ENCODE measurements at regions not wholly inside any gene's neighbourhood (a gene's known extent, or its start where the extent isn't known, plus 50 kb on each side); places are given as distances from the start of the nearest gene placed in this dataset.
"Not testable (repeated sequence)": the region's sequence is repeated elsewhere in the genome, so short reads cannot be mapped to it uniquely, and the experiment has no call there.

DNA sequence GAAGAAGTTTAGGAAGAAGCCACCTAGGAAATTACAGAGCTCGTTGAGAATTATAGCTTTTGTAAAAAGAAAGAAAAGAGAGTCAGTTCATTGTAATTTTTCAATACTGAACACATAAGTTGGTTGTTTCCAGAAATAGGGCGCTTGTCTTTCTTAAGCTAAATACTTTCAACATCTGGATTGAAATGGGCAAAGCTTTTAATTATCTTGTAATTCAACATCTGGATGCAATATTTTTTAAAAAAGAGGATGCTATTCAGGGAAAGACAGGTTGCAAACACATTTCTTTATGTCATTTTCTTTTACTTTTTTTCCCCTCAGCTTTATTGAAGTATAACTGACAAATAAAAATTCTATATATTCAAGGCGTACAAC, 100.7 kb upstream of the TRPC7 start:
- DNase-seq (ENCODE audit: low spot score), result no peak

DNA sequence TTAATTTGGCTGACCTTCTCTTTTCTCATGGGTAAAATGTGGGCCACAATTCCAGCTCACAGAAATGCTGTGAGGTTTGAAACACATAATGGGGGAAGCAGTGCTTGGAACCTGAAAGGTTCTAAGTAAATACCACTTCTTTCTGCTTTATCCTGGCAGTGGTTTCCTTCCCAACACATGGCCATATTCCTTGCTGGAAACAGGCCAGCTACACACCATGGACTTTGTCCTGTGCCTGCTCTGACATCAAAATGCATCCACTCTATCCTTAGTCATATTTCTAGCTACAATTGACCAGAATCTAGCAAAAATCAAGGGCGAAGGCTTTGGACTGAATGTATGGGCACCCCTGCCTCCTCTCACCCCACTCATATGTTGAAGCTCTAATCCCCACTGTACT, 93.1 kb upstream of the TRPC7 start:
- no peak for DNase-seq (ENCODE audit: low spot score)

DNA sequence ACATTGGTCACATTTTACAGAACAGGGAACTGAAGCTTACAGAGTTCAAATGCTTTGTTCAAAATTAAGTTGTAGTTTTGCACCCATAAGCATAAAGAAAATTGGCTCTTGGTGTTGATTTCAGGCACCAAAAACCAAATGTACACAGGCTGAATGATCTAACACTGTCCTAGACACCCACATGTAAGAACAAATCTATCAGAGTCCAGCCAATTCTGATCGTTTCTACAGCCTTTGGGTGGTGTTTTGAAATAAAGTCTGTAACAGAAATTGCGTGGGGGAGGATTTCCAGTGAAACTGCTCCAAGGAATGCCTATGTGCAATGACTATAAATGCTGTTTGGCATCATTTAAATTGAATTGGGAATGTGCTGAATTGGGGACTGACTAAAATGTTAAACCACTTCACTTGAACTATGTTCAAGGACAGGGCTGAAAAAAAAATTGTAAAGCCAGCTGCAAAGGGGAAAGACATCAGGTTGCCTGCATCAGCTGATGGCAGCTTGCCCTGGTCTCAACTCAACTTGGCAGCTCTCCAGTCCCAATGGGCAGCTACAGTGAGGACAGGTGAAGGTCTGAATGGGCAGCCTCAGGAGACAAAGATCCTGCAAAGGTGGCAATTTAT, 92.2 kb upstream of the TRPC7 start:
- DNase-seq (ENCODE audit: low spot score), result no peak

DNA sequence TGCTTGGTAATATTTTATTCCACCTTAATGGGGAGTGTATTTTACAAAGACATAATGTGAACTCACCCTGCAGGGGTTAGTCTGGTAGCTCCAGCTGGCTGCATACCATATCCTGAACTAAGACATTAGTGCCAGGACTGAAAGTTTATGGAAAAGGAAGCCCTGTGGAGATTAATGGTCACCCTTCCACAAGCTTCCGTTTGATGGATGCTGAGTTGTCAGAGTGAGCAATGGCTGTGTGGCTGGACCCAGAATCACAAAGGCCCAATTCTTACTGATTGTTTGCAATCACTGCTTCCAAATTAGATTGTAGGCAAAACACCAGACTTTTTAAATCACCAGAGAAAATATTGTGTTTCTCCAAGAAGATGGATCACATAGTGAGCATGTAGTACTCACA, 90.1 kb upstream of the TRPC7 start:
- no peak for DNase-seq (ENCODE audit: low spot score)

DNA sequence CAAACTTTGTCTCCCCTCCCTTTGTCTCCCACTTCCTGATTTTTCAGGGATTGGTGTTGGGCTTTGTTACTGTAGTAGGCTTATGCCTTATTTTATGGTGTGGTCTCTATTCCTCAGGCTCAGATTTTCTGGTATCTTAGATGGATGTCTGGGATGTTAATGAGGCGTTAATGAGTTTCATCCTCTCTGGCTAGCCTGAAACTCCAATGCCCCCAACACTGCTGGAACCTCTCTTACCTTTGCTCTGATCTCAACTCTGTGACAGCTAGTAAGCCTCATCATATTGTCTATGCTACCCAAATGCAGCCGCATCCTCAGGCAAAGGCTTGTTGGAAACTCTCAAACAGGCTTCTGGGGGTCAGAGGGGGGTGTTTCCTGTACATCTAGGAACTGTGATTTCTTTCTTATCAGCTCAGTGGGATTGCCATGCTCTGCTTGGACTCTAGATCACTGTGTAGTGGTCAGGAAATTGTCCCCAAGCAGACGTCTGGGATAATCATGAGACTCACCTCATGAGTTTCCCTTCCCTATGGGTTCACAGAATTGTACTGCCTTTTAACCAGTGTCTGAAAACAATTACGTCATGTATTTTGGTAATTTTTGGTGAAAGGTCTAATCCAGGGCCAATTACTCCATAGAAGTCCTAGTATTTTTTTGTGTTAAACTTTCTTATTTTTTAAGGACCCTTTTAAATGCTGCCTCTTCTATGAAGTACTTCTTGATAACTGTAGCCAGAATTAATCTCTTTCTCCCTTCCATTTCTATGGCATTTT, 88.8 kb upstream of the TRPC7 start:
- DNase-seq (ENCODE audit: low spot score), result no peak

DNA sequence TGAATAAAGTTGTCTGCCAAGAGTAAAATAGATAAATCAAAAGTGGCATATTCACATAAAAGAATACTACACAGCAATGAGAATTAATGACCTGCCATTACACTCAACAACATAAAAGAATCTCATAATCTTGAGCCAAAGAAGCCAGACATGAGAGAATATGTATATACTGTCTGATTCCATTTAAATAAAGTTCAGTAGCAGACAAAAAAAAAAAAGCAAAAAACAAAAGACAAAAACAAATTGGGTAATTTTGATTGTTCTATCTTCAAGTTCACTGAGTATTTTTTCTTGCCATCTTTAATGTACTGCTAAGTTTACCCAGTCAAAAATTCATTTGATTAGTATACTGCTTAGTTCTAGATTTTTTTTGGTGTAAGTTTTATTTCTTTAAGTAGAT, 87.9 kb upstream of the TRPC7 start:
- DNase-seq (ENCODE audit: low spot score), result no peak

DNA sequence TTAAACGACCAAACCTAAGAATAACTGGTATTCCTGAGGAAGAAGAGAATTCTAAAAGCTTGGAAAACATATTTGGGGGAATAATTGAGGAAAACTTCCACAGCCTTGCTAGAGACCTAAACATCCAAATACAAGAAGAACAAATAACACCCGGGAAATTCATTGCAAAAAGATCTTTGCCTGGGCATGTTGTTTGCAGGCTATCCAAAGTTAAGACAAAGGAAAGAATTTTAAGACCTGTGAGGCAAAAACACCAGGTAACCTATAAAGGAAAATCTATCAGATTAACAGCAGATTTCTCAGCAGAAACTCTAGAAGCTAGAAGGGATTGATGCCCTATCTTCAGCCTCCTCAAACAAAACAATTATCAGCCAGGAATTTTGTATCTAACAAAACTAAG, 82.2 kb upstream of the TRPC7 start:
- DNase-seq (ENCODE audit: low spot score), result not testable (repeated sequence)

DNA sequence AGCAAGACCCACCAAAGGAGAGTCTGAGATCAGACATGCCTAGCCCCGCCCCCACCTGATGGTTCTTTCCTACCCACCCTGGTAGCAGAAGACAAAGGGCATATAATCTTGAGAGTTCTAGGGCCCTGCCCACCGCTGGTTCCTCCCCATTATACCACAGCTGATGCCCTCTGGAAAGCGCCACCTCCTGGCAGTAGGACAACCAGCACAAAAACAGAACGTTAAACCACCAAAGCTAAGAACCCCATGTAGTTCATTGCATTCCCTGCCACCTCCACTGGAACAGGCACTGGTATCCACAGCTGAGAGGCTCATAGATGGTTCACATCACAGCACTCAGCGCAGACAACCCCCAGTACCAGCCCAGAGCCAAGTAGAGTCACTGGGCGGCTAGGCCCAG, 81.2 kb upstream of the TRPC7 start:
- DNase-seq (ENCODE audit: low spot score), result no peak

DNA sequence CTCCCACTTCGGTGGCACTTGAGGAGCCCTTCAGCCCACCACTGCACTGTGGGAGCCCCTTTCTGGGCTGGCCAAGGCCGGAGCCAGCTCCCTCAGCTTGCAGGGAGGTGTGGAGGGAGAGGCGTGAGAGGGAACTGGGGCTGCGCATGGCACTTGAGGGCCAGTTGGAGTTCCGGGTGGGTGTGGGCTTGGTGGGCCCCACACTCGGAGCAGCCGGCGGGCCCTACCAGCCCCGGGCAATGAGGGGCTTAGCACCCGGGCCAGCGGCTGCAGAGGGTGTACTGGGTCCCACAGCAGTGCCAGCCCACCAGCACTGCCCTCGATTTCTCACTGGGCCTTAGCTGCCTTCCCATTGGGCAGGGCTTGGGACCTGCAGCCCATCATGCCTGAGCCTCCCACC, 78.8 kb upstream of the TRPC7 start:
- not testable (repeated sequence) for DNase-seq (ENCODE audit: low spot score)

DNA sequence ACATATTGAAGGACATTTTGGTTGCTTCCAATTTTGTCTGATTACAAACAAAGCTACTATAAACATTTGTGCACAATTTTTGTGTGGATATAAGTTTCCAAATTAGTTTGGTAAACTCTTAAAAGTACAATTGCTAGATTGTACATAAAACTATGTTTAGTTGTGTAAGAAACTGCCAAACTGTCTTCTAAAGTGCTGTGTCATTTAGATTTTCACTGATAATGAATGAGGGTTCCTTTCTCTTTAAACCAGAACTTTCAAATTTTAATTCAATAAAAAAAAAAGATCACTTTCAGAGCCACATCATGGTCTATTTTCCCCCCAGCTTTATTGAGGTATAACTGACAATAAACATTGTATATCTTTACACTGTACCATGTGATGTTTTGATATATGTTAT, 74.0 kb upstream of the TRPC7 start:
- no peak for DNase-seq (ENCODE audit: low spot score)

DNA sequence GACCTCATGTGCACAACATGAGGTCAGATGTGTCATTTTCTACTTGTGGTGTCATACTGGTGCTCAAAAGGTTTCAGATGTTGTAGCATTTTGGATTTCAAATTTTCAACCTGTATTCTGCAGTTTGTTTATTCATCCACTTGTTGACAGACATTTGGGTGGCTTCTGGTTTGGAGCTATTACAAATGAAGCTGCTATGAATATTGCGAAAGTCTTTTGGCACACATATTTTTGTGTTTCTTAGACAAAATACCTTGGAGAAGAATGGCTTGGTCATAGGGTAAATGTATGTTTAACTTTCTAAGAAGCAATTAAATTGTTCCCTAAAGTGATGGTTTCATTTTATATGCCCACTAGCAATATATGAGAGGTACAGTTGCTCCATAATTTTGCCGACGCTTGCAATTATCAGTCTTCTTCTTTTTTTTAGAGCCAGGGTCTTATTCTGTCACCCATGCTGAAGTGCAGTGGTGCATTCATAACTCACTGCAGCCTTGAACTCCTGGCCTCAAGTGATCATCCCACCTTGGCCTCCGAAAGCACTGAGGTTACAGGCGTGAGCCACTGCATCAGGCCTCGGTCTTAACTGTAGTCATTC, 70.7 kb upstream of the TRPC7 start:
- no peak for DNase-seq (ENCODE audit: low spot score)

DNA sequence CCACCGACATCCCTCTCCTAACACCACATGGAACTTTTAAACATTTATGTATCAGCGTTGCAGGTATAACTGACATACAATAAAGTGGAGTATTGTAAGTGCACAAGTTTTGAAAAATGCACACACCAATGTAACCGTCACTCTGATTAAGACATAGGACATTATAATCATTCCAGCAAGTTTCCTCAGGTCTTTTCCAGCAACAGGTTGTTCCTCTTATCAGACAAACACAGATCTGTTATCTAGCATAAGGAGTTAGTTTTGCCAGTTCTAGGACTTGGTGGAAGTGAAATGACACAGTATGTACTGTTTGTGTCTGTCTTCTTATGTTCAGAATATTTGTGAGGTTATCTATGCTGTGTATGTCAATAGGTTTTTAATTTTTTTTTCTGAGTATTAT, 69.5 kb upstream of the TRPC7 start:
- no peak for DNase-seq (ENCODE audit: low spot score)

DNA sequence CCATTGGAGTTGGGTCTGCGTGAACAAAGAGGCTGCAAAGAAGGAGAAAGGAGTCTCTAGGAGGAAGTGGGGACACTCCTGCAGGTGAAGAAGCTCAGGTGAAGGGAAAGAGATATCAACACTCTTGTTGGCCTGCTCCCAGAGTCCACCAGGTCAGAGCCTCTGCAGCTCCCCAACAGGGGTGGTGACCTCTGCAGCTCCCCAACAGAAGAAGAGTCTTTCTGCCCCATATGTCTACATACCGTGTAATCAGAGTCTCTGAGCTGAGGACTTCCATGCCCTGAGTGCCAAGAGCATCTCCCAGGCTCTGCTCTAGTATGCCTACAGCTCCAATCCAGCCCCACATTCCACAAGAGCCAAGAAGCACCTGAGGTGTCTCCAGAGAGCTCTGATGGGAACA, 67.4 kb upstream of the TRPC7 start:
- no peak for DNase-seq (ENCODE audit: low spot score)

DNA sequence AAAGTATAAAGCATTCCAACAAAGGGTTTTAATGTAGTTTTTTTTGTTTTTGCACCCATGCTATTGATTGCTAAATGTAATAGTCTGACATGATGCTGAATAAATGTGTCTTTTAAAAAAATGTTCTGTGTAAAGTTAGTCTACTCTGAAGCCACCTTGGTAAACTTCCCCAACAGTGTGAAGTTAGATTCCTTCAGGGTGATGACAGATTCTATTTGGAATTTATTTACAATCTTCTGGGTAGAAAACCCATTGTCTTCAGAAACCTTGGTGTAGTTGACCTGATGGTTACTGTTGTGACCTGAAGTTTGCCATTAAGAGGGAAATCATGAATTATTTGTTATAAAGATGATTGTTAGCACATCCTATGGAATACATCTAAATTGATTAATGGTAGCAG, 64.7 kb upstream of the TRPC7 start:
- DNase-seq (ENCODE audit: low spot score), result no peak

DNA sequence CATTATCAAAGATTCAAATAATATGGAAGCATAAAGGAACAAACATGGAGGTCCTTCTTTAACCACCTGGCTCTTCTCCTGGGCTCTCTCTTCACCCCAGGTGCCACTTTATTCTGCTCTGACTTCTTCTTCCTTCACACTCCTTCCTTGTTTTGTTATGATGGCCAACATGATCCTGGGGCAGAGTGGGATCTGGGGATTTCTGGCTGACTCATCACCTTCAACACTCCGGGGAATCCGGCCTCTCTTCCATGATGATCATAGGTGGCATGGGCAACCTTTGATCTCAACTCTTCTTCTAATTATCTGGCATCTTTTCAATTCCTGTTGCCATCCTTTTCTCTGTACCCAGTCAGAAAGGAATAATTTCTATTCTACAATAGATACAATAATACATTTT, 62.1 kb upstream of the TRPC7 start:
- DNase-seq (ENCODE audit: low spot score), result no peak

DNA sequence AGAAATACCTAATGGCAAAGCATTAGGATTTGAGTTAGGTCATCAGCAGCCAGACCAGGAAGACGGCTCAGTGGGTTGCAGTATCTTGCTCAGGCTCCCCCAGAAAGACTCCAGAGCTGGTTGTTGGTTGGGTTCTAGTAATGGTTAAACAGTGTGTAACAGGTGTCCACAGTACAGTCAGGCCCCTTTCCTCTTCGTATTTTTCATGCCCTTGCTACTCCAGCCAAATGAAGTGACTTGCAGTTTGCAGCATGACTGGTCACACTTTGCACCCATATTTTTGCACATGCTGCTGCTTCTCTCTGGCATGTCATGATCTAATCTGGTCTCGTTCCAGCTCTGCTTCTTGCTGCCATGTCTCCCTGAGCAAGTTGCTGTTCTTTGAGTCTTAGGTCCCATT, 60.6 kb upstream of the TRPC7 start:
- no peak for DNase-seq (ENCODE audit: low spot score)

DNA sequence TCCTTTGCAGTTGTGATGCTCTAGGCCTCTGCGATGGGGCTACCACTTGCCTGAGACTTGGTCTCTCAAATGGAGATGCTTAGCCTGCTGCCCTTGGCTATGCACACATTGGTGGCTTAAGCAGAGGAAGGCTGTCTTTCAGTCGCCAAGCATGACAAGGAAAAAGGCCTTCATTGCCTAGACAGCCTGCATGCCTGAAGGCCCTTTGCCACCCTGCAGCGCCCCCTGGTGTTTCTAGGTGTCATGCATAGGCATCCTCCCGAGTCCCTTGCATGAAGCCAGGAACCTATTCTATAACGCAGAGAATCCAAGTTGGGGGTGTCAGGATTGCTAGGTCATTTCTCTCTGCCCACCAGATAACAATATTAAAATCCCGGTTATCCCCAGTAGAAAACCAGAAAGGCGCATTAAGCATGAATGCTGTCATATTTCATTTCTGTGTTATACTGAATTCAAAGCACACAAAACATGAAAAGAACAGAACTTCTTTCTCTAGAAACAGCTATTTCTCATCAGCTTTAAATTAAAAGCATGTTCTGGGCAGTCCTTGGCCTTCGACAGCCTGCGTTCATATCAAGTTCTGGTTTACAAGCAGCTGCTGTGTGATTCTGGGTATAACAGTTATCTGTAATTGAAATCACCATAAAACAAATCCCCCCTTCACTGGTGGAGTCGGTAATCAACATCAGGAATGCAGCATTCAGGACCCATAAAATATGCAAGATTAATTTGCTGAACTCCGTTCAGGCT, 59.7 kb upstream of the TRPC7 start:
- peak; percentile 56 for DNase-seq (ENCODE audit: low spot score)

DNA sequence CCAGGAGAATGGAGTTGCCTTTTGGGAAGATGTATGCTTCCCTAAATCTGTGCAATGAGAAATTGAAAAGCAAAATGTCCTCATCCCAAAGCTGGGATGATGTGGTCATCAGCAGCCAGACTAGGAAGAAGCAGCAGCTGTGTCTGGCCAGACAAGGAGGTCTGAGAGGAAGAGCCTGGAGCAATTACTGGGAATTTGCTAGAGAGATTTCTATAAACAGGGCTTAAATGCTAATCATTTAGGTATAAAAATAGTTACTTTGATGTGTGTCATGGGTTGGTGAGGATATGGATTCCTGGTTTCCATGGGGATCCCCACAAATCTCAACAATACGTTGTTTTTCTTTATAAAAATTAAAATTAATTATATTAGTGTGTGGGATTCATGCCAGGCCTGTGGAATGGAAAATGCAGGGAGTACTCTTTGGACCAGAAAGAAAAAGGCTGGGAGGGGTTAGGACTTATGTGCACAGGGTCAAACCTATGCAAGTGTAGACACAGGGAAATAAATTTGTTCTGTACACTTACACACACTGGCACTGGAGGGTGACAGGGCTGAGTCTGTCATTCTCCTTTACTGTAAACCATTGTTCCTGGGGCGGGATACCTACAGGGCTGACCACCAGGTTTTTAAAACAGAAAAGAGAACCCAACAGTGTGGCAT, 58.7 kb upstream of the TRPC7 start:
- DNase-seq (ENCODE audit: low spot score), result no peak

DNA sequence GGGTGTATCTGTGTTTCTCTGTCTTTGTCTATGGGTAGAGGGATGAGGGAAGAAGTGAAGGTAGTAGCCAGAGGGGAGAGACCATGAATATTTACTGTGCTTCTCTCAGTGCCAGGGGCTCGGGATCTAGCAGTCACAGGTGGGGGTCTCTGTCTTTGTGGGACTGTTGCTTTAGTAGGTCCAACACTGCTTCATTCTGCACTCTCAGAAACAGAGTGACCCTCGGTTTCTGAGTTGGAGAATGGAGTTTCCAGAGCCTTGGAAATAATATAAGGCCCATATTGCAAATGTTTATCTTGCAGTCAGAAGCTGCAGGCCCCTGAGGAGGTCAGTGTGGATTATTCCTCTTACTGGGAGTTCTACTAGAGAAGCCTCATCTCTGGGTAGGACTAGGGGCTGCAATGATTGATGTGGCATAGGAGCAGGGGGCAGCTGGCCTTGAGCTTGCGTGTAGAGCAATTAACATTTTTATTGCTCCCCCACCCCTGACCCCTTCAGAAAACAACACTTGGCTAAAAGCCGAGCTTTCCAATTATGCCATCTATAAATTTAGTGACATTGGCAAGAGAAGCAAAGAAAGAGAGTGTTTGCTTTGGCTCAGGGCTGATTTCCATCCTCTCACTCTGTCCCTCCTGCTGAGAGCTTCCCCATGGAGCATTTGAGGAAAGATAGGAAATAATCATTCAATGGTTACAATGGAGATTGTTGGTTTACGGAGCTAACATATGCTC, 55.0 kb upstream of the TRPC7 start:
- no peak for DNase-seq (ENCODE audit: low spot score)

DNA sequence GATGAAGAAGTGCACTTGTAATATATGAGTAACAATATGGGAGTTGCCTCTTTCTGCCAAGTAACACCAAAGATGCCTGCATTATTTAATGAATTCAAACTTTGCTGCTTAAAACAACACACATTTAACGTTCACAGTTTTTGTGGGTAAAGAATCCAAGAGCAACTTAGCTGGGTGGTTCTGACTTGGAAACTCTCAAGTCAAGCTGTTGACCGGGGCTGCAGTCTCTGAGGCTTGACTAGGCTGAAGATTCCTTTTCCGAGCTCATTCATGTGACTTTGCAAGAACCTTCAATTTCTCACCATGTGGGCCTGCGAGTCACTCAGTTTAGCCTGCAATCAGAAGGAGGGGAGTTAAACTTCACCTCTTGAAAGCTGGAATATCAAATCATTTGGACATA, 53.0 kb upstream of the TRPC7 start:
- DNase-seq (ENCODE audit: low spot score), result no peak
